WTC11 (cell line): ENCODE measurements at regions not wholly inside any gene's neighbourhood (a gene's known extent, or its start where the extent isn't known, plus 50 kb on each side); places are given as distances from the start of the nearest gene placed in this dataset.

Source experiments
- ATAC-seq: fragments of 200-7000 bp; cut with Tn5 transposase; 2 replicates; pipeline ENCODE4 v1.10.0; 2021; ENCODE audit warnings: mild to moderate bottlenecking, moderate library complexity
- CTCF ChIA-PET: fragments of 300-600 bp; sonication (Branson Sonifier 250); formaldehyde crosslinking; loops from one replicate; lab custom pipeline; 2021; ENCODE audit warnings: antibody characterized with exemption; lab: Charles Lee
- POLR2A ChIA-PET: fragments of 350-600 bp; sonication (Branson Sonifier 250); formaldehyde crosslinking; loops from one replicate; lab custom pipeline; 2021; ENCODE audit warnings: antibody characterized with exemption; lab: Charles Lee
- DNase-seq: peaks from one replicate; pipeline ENCODE4 v3.0.0; 2021; ENCODE audit warnings: low spot score
- H3K27ac Mint-ChIP-seq: 2 replicates; pipeline ENCODE4 v1.8.0; 2021; ENCODE audit warnings: mixed read lengths
- H3K27me3 Mint-ChIP-seq: 2 replicates; pipeline ENCODE4 v1.8.0; 2021; ENCODE audit warnings: low read depth, mild to moderate bottlenecking, moderate library complexity, mixed read lengths
- H3K36me3 Mint-ChIP-seq: 2 replicates; pipeline ENCODE4 v1.8.0; 2021; ENCODE audit warnings: mixed read lengths
- H3K4me1 Mint-ChIP-seq: 2 replicates; pipeline ENCODE4 v1.8.0; 2022; ENCODE audit warnings: mixed read lengths
- H3K4me3 Mint-ChIP-seq: 2 replicates; pipeline ENCODE4 v1.8.0; 2021; ENCODE audit warnings: mild to moderate bottlenecking, moderate library complexity, mixed read lengths
- H3K9me3 Mint-ChIP-seq: 2 replicates; pipeline ENCODE4 v1.8.0; 2021; ENCODE audit warnings: mixed read lengths
- AFF4 ChIP-seq: sonication (generic); formaldehyde crosslinking; IDR thresholded peaks from 2 replicates; pipeline ENCODE4 v1.8.1; 2023; ENCODE audit warnings: mild to moderate bottlenecking, missing genetic modification reagents, borderline replicate concordance
- GABPB1 ChIP-seq: sonication (generic); formaldehyde crosslinking; IDR thresholded peaks from 2 replicates; pipeline ENCODE4 v1.8.1; 2023; ENCODE audit warnings: mild to moderate bottlenecking, missing genetic modification reagents
- JUN ChIP-seq: sonication (generic); formaldehyde crosslinking; IDR thresholded peaks from 2 replicates; pipeline ENCODE4 v1.8.0; 2023; ENCODE audit warnings: mild to moderate bottlenecking, missing genetic modification reagents
- MXD4 ChIP-seq: fragments of 250-450 bp; sonication (Bioruptor Pico); IDR thresholded peaks from 2 replicates; pipeline ENCODE4 v1.8.0; 2021; ENCODE audit warnings: mild to moderate bottlenecking, moderate library complexity, borderline replicate concordance
- PRRX2 ChIP-seq: fragments of 250-450 bp; sonication (Bioruptor Pico); IDR thresholded peaks from 2 replicates; pipeline ENCODE4 v1.8.0; 2021; ENCODE audit warnings: mild to moderate bottlenecking
- ZBTB43 ChIP-seq: sonication (generic); formaldehyde crosslinking; IDR thresholded peaks from 2 replicates; pipeline ENCODE4 v1.8.1; 2023; ENCODE audit warnings: mild to moderate bottlenecking, missing genetic modification reagents
- ZNF263 ChIP-seq: sonication (generic); formaldehyde crosslinking; IDR thresholded peaks from 2 replicates; pipeline ENCODE4 v1.8.1; 2022; ENCODE audit warnings: low read depth, mild to moderate bottlenecking, moderate library complexity, missing genetic modification reagents
- ZNF281 ChIP-seq: sonication (generic); formaldehyde crosslinking; IDR thresholded peaks from 2 replicates; pipeline ENCODE4 v1.8.0; 2023; ENCODE audit warnings: mild to moderate bottlenecking, missing genetic modification reagents
- ZNF416 ChIP-seq: fragments of 250-450 bp; sonication (Bioruptor Pico); IDR thresholded peaks from 2 replicates; pipeline ENCODE4 v1.9.0; 2021; ENCODE audit warnings: mild to moderate bottlenecking, inconsistent platforms
- ZNF425 ChIP-seq: fragments of 250-450 bp; sonication (Bioruptor Pico); conservative IDR thresholded peaks from 2 replicates; pipeline ENCODE4 v1.9.0; 2021; ENCODE audit warnings: mild to moderate bottlenecking
- ZNF532 ChIP-seq: fragments of 250-450 bp; sonication (Bioruptor Pico); IDR thresholded peaks from 2 replicates; pipeline ENCODE4 v1.9.0; 2021; ENCODE audit warnings: mild to moderate bottlenecking, borderline replicate concordance

GRCh38 chr21:40967771-40968170 lies 120.8 kb upstream of the DSCAM start:
- Mint-ChIP-seq H3K36me3 (no peaks in the 10 kb centered on the region), H3K4me3 (no peak overlapping the region), H3K27ac (no peak overlapping the region; the same call in 1 of the 2 replicates), H3K27me3 (no peaks in the 10 kb centered on the region), H3K4me1 (peaks cover 28% of the 10 kb centered on the region), H3K9me3 (peaks cover 6% of the 10 kb centered on the region)
- ChIA-PET CTCF (interaction anchor here (0.7 kb wide), 1 partner anchor 43 kb away, joined by 3 read pairs; no protein-coding TSS in a partner anchor), POLR2A (interaction anchor here (0.6 kb wide), 1 partner anchor 573 kb away, joined by 3 read pairs; no protein-coding TSS in a partner anchor)
- no peak for DNase-seq
- ATAC-seq: peak; percentile 98
- TF ChIP-seq MXD4 (no peak), ZNF425 (CRISPR knock-in tag) (no peak), ZNF532 (CRISPR knock-in tag) (no peak), GABPB1 (CRISPR knock-in tag) (no peak), ZNF416 (CRISPR knock-in tag) (no peak)

GRCh38 chr21:40972151-40972550 lies 125.2 kb upstream of the DSCAM start:
- POLR2A ChIA-PET: no interaction called here
- H3K27me3 Mint-ChIP-seq: no peaks in the 10 kb centered on the region
- CTCF ChIA-PET: no interaction called here
- H3K4me1 Mint-ChIP-seq: peaks cover 22% of the 10 kb centered on the region
- H3K4me3 Mint-ChIP-seq: no peak overlapping the region
- H3K9me3 Mint-ChIP-seq: peaks cover 32% of the 10 kb centered on the region
- ATAC-seq (no peak), DNase-seq (no peak)
- no peak overlapping the region for H3K27ac Mint-ChIP-seq
- no peak for TF ChIP-seq ZNF263 (CRISPR knock-in tag)
- no peak for TF ChIP-seq GABPB1 (CRISPR knock-in tag)
- TF ChIP-seq MXD4: no peak
- H3K36me3 Mint-ChIP-seq: peaks cover 13% of the 10 kb centered on the region

- no peaks in the 10 kb centered on the region for H3K4me1 Mint-ChIP-seq
- H3K27me3 Mint-ChIP-seq: no peaks in the 10 kb centered on the region
- no peak overlapping the region for H3K27ac Mint-ChIP-seq
- TF ChIP-seq ZNF281 (CRISPR knock-in tag) (no peak), PRRX2 (CRISPR knock-in tag) (no peak), AFF4 (CRISPR knock-in tag) (no peak), ZBTB43 (no peak), JUN (CRISPR knock-in tag) (no peak)
- TF ChIP-seq, all 79 proteins: peak for 0
- peaks cover 21% of the 10 kb centered on the region for H3K36me3 Mint-ChIP-seq
- H3K4me3 Mint-ChIP-seq: no peak overlapping the region
- CTCF ChIA-PET: no interaction called here
- peaks cover 54% of the 10 kb centered on the region for H3K9me3 Mint-ChIP-seq
- POLR2A ChIA-PET: no interaction called here
- no peak for ATAC-seq
- no peak for DNase-seq
Observed at GRCh38 chr21:40976198-40977109, 129.5 kb upstream of the DSCAM start.
